ENCODE measurements at regions not wholly inside any gene's neighbourhood (a gene's known extent, or its start where the extent isn't known, plus 50 kb on each side); places are given as distances from the start of the nearest gene placed in this dataset.
"Not testable (repeated sequence)": the region's sequence is repeated elsewhere in the genome, so short reads cannot be mapped to it uniquely, and the experiment has no call there.

- H3K4me3 ChIP-seq (ENCODE audit: low read length); H3K4me1 ChIP-seq (ENCODE audit: control insufficient read depth, insufficient read depth, low read length); H3K27me3 ChIP-seq (ENCODE audit: control insufficient read depth, insufficient read depth, low read length); H3K9ac ChIP-seq (ENCODE audit: low read length); H3K36me3 ChIP-seq (ENCODE audit: control insufficient read depth, insufficient read depth, low read length); H3K9me3 ChIP-seq (ENCODE audit: control insufficient read depth, low read length): not testable (repeated sequence)
Measured at GRCh38 chr7:66438703-66439405, 189.8 kb upstream of the KCTD7 start.

- Histone ChIP-seq H3K4me1 (ENCODE audit: control insufficient read depth, insufficient read depth, low read length) (no peaks in the 10 kb centered on the region), H3K9ac (ENCODE audit: low read length) (no peak overlapping the region), H3K27me3 (ENCODE audit: control insufficient read depth, insufficient read depth, low read length) (no peaks in the 10 kb centered on the region), H3K9me3 (ENCODE audit: control insufficient read depth, low read length) (no peaks in the 10 kb centered on the region), H3K4me3 (ENCODE audit: low read length) (no peak overlapping the region), H3K36me3 (ENCODE audit: control insufficient read depth, insufficient read depth, low read length) (no peaks in the 10 kb centered on the region)
Measured at GRCh38 chr7:66442385-66442784, 186.3 kb upstream of the KCTD7 start.

GRCh38 chr7:66443946-66444345 is 184.7 kb upstream of the KCTD7 start:
- no peaks in the 10 kb centered on the region for H3K27me3 ChIP-seq (ENCODE audit: control insufficient read depth, insufficient read depth, low read length)
- no peaks in the 10 kb centered on the region for H3K9me3 ChIP-seq (ENCODE audit: control insufficient read depth, low read length)
- no peak overlapping the region for H3K4me3 ChIP-seq (ENCODE audit: low read length)
- H3K36me3 ChIP-seq (ENCODE audit: control insufficient read depth, insufficient read depth, low read length): no peaks in the 10 kb centered on the region
- no peaks in the 10 kb centered on the region for H3K4me1 ChIP-seq (ENCODE audit: control insufficient read depth, insufficient read depth, low read length)
- H3K9ac ChIP-seq (ENCODE audit: low read length): no peak overlapping the region

DNA sequence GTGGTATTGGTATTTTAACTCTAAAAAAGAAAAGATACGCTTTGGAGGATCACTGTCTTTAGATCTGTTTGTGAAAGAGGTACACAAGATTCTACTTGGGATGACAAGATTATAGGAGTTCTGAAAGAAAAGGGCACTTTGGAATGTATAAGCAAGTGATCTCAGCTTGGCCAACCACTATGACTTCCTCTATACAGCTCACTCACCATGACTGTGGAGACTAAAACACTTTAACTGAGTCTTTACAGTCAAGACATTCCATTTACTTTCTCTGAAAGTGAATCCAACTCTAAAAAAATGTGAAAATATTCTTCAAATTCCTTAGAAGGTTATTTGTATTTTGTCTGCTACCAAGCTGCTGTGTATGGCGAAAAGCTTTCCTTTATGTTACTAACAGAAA is 181.7 kb upstream of the KCTD7 start:
- H3K9me3 ChIP-seq (ENCODE audit: control insufficient read depth, low read length); H3K4me3 ChIP-seq (ENCODE audit: low read length); H3K4me1 ChIP-seq (ENCODE audit: control insufficient read depth, insufficient read depth, low read length); H3K36me3 ChIP-seq (ENCODE audit: control insufficient read depth, insufficient read depth, low read length); H3K27me3 ChIP-seq (ENCODE audit: control insufficient read depth, insufficient read depth, low read length); H3K9ac ChIP-seq (ENCODE audit: low read length): not testable (repeated sequence)

DNA sequence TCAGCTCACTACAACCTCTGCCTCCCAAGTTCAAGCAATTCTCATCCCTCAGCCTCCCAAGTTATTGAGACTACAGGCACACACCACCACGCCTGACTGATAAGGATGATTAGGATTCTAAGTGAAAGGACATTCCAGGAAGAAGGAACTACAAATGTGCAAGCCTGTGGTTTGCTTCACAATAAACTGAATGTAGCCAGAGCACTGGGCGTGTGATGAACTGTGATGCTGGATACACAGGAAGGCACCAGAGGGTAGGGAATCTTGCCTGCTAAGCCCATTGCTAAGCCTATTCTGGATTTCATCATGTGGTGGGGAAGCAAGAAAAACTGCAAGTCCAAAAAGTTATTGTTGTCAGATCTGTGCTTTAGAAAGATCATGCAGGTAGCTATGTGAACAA is 177.9 kb upstream of the KCTD7 start:
- H3K27me3 ChIP-seq (ENCODE audit: control insufficient read depth, insufficient read depth, low read length); H3K9ac ChIP-seq (ENCODE audit: low read length); H3K36me3 ChIP-seq (ENCODE audit: control insufficient read depth, insufficient read depth, low read length); H3K4me1 ChIP-seq (ENCODE audit: control insufficient read depth, insufficient read depth, low read length); H3K4me3 ChIP-seq (ENCODE audit: low read length); H3K9me3 ChIP-seq (ENCODE audit: control insufficient read depth, low read length): not testable (repeated sequence)

DNA sequence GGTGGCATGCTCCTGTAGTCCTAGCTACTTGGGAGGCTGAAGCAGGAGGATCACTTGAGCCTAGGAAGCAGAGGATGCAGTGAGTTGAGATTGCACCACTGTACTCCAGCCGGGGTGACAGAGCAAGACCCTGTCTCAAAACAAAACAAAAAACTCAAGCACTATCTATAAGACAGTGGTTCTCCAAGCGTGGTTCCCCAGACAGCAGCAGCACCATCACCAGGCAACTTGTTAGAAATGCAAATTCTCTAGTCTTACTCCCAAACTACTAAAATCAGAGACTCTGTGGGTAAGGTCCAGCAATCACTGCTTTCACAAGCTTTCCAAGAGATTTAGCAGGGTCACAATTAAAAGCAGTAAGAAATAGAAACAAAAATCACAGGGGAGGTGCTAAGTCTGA is 177.0 kb upstream of the KCTD7 start:
- H3K27me3 ChIP-seq (ENCODE audit: control insufficient read depth, insufficient read depth, low read length); H3K36me3 ChIP-seq (ENCODE audit: control insufficient read depth, insufficient read depth, low read length); H3K4me1 ChIP-seq (ENCODE audit: control insufficient read depth, insufficient read depth, low read length); H3K9ac ChIP-seq (ENCODE audit: low read length); H3K9me3 ChIP-seq (ENCODE audit: control insufficient read depth, low read length); H3K4me3 ChIP-seq (ENCODE audit: low read length): not testable (repeated sequence)

- Histone ChIP-seq H3K4me1 (ENCODE audit: control insufficient read depth, insufficient read depth, low read length) (no peaks in the 10 kb centered on the region), H3K9me3 (ENCODE audit: control insufficient read depth, low read length) (no peaks in the 10 kb centered on the region), H3K27me3 (ENCODE audit: control insufficient read depth, insufficient read depth, low read length) (no peaks in the 10 kb centered on the region), H3K4me3 (ENCODE audit: low read length) (no peak overlapping the region), H3K36me3 (ENCODE audit: control insufficient read depth, insufficient read depth, low read length) (no peaks in the 10 kb centered on the region), H3K9ac (ENCODE audit: low read length) (no peak overlapping the region)
Measured at GRCh38 chr7:66452165-66452564, 176.5 kb upstream of the KCTD7 start.

DNA sequence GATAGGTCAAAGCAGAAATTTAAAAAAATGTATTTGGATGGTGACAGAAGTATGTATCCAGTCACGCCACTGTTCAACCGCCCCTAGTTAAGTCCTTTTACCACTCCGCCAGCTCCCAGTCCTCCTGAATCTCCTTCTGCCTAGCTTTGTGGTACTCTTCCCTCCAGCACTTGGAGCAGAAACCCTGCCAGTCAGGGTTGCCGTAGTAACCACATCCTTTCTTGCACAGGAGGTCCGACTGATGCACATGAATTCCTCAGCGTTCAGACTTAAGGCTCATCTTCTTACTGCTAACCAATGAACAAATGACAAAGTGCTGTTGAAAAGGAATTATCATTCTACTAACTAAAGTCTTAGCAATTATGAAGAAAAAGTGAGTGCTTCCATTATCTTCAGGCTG is 175.3 kb upstream of the KCTD7 start:
- no peak overlapping the region for H3K9ac ChIP-seq (ENCODE audit: low read length)
- no peak overlapping the region for H3K4me3 ChIP-seq (ENCODE audit: low read length)
- no peaks in the 10 kb centered on the region for H3K27me3 ChIP-seq (ENCODE audit: control insufficient read depth, insufficient read depth, low read length)
- no peaks in the 10 kb centered on the region for H3K9me3 ChIP-seq (ENCODE audit: control insufficient read depth, low read length)
- H3K4me1 ChIP-seq (ENCODE audit: control insufficient read depth, insufficient read depth, low read length): no peaks in the 10 kb centered on the region
- H3K36me3 ChIP-seq (ENCODE audit: control insufficient read depth, insufficient read depth, low read length): no peaks in the 10 kb centered on the region

- H3K4me3 ChIP-seq (ENCODE audit: low read length): no peak overlapping the region
- no peaks in the 10 kb centered on the region for H3K9me3 ChIP-seq (ENCODE audit: control insufficient read depth, low read length)
- H3K27me3 ChIP-seq (ENCODE audit: control insufficient read depth, insufficient read depth, low read length): no peaks in the 10 kb centered on the region
- no peak overlapping the region for H3K9ac ChIP-seq (ENCODE audit: low read length)
- no peaks in the 10 kb centered on the region for H3K4me1 ChIP-seq (ENCODE audit: control insufficient read depth, insufficient read depth, low read length)
- H3K36me3 ChIP-seq (ENCODE audit: control insufficient read depth, insufficient read depth, low read length): no peaks in the 10 kb centered on the region
Measured at GRCh38 chr7:66454600-66455225, 174.0 kb upstream of the KCTD7 start.

GRCh38 chr7:66455432-66455831 is 173.2 kb upstream of the KCTD7 start:
- not testable (repeated sequence) for H3K9me3 ChIP-seq (ENCODE audit: control insufficient read depth, low read length); H3K9ac ChIP-seq (ENCODE audit: low read length); H3K4me1 ChIP-seq (ENCODE audit: control insufficient read depth, insufficient read depth, low read length); H3K4me3 ChIP-seq (ENCODE audit: low read length); H3K27me3 ChIP-seq (ENCODE audit: control insufficient read depth, insufficient read depth, low read length); H3K36me3 ChIP-seq (ENCODE audit: control insufficient read depth, insufficient read depth, low read length)

DNA sequence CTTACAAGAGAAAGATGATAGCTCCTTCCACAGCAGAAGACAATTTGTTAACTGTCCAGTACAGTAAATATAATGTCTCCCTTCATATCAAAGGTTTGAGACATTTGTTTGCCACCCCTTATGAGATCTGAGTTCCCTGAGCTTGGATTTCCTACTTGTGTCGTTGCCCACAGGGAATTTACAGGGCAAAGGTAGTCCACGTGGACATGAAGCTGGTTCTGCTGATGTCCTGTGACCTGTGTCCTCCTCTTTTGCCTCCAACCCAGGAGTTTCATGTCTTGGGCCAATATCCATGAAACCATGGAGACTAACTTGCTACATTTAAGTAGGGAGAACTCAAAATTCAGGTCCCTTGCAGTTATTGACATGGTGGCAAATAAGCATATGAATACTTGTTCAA is 172.2 kb upstream of the KCTD7 start:
- H3K27me3 ChIP-seq (ENCODE audit: control insufficient read depth, insufficient read depth, low read length); H3K4me1 ChIP-seq (ENCODE audit: control insufficient read depth, insufficient read depth, low read length); H3K9me3 ChIP-seq (ENCODE audit: control insufficient read depth, low read length); H3K36me3 ChIP-seq (ENCODE audit: control insufficient read depth, insufficient read depth, low read length); H3K4me3 ChIP-seq (ENCODE audit: low read length); H3K9ac ChIP-seq (ENCODE audit: low read length): not testable (repeated sequence)

GRCh38 chr7:66458991-66459390 is 169.7 kb upstream of the KCTD7 start:
- H3K4me1 ChIP-seq (ENCODE audit: control insufficient read depth, insufficient read depth, low read length); H3K27me3 ChIP-seq (ENCODE audit: control insufficient read depth, insufficient read depth, low read length); H3K9me3 ChIP-seq (ENCODE audit: control insufficient read depth, low read length); H3K4me3 ChIP-seq (ENCODE audit: low read length); H3K36me3 ChIP-seq (ENCODE audit: control insufficient read depth, insufficient read depth, low read length); H3K9ac ChIP-seq (ENCODE audit: low read length): not testable (repeated sequence)
